Tibial artery (tissue), 4 donors: ENCODE measurements at regions not wholly inside any gene's neighbourhood (a gene's known extent, or its start where the extent isn't known, plus 50 kb on each side); places are given as distances from the start of the nearest gene placed in this dataset.

Experiments used
- DNase-seq, 2 donors: peaks; one replicate each; pipeline ENCODE4 v3.0.0-alpha.2; 2019
- H3K27ac ChIP-seq, 2 donors: fragments of 200-600 bp; sonication (generic) in 1 of 2; 1 replicate in 1 of 2; 2 replicates in 1 of 2; pipeline ENCODE4 v1.5.1; 2018 to 2019; ENCODE audit warnings: mild to moderate bottlenecking in 1 of 2
- H3K27me3 ChIP-seq, 2 donors: fragments of 200-600 bp; sonication (generic) in 1 of 2; one replicate each; pipeline versions ENCODE4 v1.5.1 to v1.6.0; 2016 to 2019
- H3K36me3 ChIP-seq, 3 donors: fragments of 200-600 bp; sonication (generic) in 2 of 3; one replicate each; pipeline ENCODE4 v1.5.1; 2016 to 2019; ENCODE audit warnings: mild to moderate bottlenecking in 2 of 3
- H3K4me1 ChIP-seq, 4 donors: fragments of 200-600 bp; sonication (generic) in 2 of 4; 1 replicate in 3 of 4; 2 replicates in 1 of 4; pipeline ENCODE4 v1.5.1; 2016 to 2019
- H3K4me3 ChIP-seq, 2 donors: fragments of 200-600 bp; sonication (generic) in 1 of 2; 1 replicate in 1 of 2; 2 replicates in 1 of 2; pipeline ENCODE4 v1.5.1; 2018 to 2019; ENCODE audit warnings: mild to moderate bottlenecking in 2 of 2
- H3K9me3 ChIP-seq, 3 donors: fragments of 200-600 bp; sonication (generic) in 1 of 3; one replicate each; pipeline ENCODE4 v1.5.1; 2016 to 2019
- CTCF ChIP-seq, 2 experiments: fragments of 200-600 bp in 1 of 2; fragments of 450-650 bp in 1 of 2; IDR thresholded peaks; one replicate each; pipeline ENCODE4 v1.5.1; 2017 to 2019; ENCODE audit warnings: antibody characterized with exemption in 2 of 2, mild to moderate bottlenecking in 1 of 2, moderate library complexity in 1 of 2
- intact Hi-C: fragments of 100-400 bp; cut with DNase I; formaldehyde crosslinking; loops from one replicate; pipeline ENCODE4 v1.15.0; 2023; ENCODE audit warnings: low total_unique reads

- Histone ChIP-seq H3K27ac (no peak overlapping the region), H3K27me3 (no peaks in the 10 kb centered on the region), H3K9me3 (no peaks in the 10 kb centered on the region), H3K4me1 (no peaks in the 10 kb centered on the region), H3K36me3 (no peaks in the 10 kb centered on the region), H3K4me3 (no peak overlapping the region)
- no peak for DNase-seq
- TF ChIP-seq CTCF (IDR thresholded peaks at IDR 0.05): no peak
- intact Hi-C loops: no loop called here
Observed at GRCh38 chr9:33645706-33646105, 121.7 kb downstream of the ANKRD18B start.

DNA sequence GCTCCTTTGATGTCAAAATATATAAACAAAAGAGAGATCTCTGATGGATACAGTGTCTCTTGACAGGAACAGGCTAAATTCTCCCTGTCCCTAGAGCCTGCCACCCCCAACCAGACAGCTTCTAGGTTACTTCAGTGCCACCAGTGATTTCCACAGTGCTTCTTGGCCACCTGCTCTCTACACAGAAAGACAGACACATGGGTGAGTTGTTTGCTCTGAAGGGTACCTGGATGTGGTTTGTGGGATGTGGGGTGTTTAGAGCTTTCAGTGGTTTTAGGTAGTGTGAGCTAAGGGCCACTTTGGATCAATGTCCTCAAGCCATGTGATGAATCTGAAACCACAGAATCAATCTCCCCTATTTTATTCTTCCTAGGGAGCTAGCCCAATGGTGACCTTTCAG is 125.4 kb downstream of the ANKRD18B start:
- no peak for DNase-seq
- intact Hi-C loops: no loop called here
- H3K27me3 ChIP-seq: no peaks in the 10 kb centered on the region
- TF ChIP-seq CTCF (IDR thresholded peaks at IDR 0.05): no peak
- no peak overlapping the region for H3K27ac ChIP-seq
- H3K9me3 ChIP-seq: no peaks in the 10 kb centered on the region
- no peaks in the 10 kb centered on the region for H3K36me3 ChIP-seq
- H3K4me3 ChIP-seq: no peak overlapping the region
- no peaks in the 10 kb centered on the region for H3K4me1 ChIP-seq

DNA sequence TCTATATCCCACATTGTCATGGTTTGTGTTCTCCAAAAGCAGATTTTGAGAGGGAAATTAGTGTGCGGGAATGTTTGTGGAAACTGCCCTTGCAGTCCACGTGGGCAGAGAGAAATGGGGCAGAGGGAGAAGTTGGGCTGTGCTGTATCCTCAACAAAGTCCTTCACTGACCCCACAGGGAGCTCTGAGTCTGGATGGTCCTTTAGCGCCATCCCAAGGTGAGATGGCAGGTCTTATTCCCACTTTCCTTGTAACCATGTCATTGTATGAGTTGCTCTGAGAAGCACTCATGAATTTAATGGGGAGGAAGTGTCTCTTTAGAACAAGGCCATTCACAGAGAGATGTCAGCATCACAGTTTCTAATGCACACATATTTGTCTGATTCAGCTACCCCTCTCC is 127.1 kb downstream of the ANKRD18B start:
- Histone ChIP-seq H3K9me3 (no peaks in the 10 kb centered on the region), H3K4me3 (no peak overlapping the region), H3K36me3 (no peaks in the 10 kb centered on the region), H3K27ac (no peak overlapping the region), H3K27me3 (peaks cover 0 to 6% of the 10 kb centered on the region in 2 donors), H3K4me1 (no peaks in the 10 kb centered on the region)
- no peak for TF ChIP-seq CTCF (IDR thresholded peaks at IDR 0.05)
- intact Hi-C loops: no loop called here
- no peak for DNase-seq

DNA sequence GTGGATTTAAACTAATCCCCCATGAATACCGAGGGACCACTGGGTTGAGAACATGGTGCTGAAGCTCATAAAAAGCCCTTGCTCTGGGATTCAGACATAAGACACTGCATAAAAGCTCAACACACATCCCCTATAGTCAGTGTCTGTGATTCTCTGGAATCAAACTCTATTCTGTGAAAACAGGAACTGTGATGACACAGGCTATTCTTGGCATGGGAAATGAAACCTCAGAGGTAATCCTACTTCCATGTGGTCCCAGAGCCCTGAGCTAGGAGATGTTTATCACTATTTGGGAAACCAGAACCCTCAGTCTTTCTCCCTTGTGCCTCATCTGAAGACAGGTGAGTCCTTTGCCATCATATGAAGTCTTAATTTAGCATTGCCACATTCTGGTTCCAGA is 135.4 kb upstream of the PRSS3 start:
- no peak for TF ChIP-seq CTCF (IDR thresholded peaks at IDR 0.05)
- Histone ChIP-seq H3K4me3 (no peak overlapping the region), H3K4me1 (no peaks in the 10 kb centered on the region), H3K36me3 (no peaks in the 10 kb centered on the region), H3K9me3 (no peaks in the 10 kb centered on the region), H3K27ac (no peak overlapping the region), H3K27me3 (peaks cover 0 to 3% of the 10 kb centered on the region in 2 donors)
- no peak for DNase-seq
- intact Hi-C loops: no loop called here

DNA sequence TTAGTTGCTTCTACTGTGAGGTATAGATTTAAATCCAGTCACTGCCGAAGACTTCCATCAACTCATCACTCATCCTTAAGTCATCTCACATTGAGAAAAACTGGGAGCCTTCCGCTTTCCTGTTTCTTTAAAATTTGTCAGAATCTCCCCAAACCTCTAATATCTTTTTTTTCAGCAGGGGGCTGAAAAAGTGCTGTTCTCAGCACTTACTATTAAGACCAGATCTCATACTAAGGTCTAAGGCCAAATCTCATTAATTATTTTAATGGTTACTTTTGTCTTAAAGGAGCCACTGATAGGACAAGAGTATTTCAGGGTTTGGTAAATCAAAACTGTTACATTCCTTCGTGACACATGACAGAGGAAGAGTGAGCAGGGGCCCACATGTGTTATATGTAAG is 134.6 kb upstream of the PRSS3 start:
- no peak overlapping the region for H3K27ac ChIP-seq

More for the DNA sequence above, 134.6 kb upstream of the PRSS3 start:
- no peaks in the 10 kb centered on the region for H3K36me3 ChIP-seq
- peaks cover 0 to 2% of the 10 kb centered on the region in 2 donors for H3K27me3 ChIP-seq
- H3K4me1 ChIP-seq: no peaks in the 10 kb centered on the region
- no peak overlapping the region for H3K4me3 ChIP-seq
- no peak for TF ChIP-seq CTCF (IDR thresholded peaks at IDR 0.05)
- intact Hi-C loops: no loop called here
- DNase-seq: no peak
- H3K9me3 ChIP-seq: no peaks in the 10 kb centered on the region
